GM21390 (cell line): ENCODE measurements at regions not wholly inside any gene's neighbourhood (a gene's known extent, or its start where the extent isn't known, plus 50 kb on each side); places are given as distances from the start of the nearest gene placed in this dataset.

ENCODE experiments used
- ATAC-seq: cut with Tn5 transposase; IDR thresholded peaks from one replicate; pipeline ENCODE4 v1.9.1; 2021; ENCODE audit not compliant: unreplicated experiment

GRCh38 chr10:43963379-43963778, 314.7 kb upstream of the ZNF32 start:
- no peak for ATAC-seq

- ATAC-seq = no peak
Observed at GRCh38 chr10:43962346-43963191, 313.9 kb upstream of the ZNF32 start.

- ATAC-seq = no peak
Observed at GRCh38 chr10:43961523-43962345, 313.1 kb upstream of the ZNF32 start.

- ATAC-seq = no peak
Observed at GRCh38 chr10:43960981-43961380, 312.3 kb upstream of the ZNF32 start.

GRCh38 chr10:43960477-43960876, 311.8 kb upstream of the ZNF32 start:
- ATAC-seq = no peak

GRCh38 chr10:43960135-43960415, 311.4 kb upstream of the ZNF32 start:
- no peak for ATAC-seq

- ATAC-seq = no peak
Observed at GRCh38 chr10:43959364-43960134, 310.9 kb upstream of the ZNF32 start.

- no peak for ATAC-seq
Observed at GRCh38 chr10:43958964-43959363, 310.3 kb upstream of the ZNF32 start.

GRCh38 chr10:43958071-43958432, 309.4 kb upstream of the ZNF32 start:
- ATAC-seq = no peak

- no peak for ATAC-seq
Observed at GRCh38 chr10:43957267-43958070, 308.8 kb upstream of the ZNF32 start.

- ATAC-seq = no peak
Observed at GRCh38 chr10:43955978-43956377, 307.3 kb upstream of the ZNF32 start.

GRCh38 chr10:43955002-43955596, 306.4 kb upstream of the ZNF32 start:
- ATAC-seq = no peak

- no peak for ATAC-seq
Observed at GRCh38 chr10:43953672-43954071, 305.0 kb upstream of the ZNF32 start.

GRCh38 chr10:43952760-43953159, 304.1 kb upstream of the ZNF32 start:
- ATAC-seq = no peak

GRCh38 chr10:43949351-43949750, 300.7 kb upstream of the ZNF32 start:
- ATAC-seq = no peak

GRCh38 chr10:43946445-43946844, 297.8 kb upstream of the ZNF32 start:
- ATAC-seq = no peak

GRCh38 chr10:43945908-43946307, 297.2 kb upstream of the ZNF32 start:
- no peak for ATAC-seq

- ATAC-seq = no peak
Observed at GRCh38 chr10:43945094-43945730, 296.5 kb upstream of the ZNF32 start.

GRCh38 chr10:43944381-43945093, 295.9 kb upstream of the ZNF32 start:
- ATAC-seq = no peak
